Neural progenitor cell (in vitro differentiated cells): ENCODE measurements at regions not wholly inside any gene's neighbourhood (a gene's known extent, or its start where the extent isn't known, plus 50 kb on each side); places are given as distances from the start of the nearest gene placed in this dataset.

Experiments used
- DNase-seq: peaks from one replicate; pipeline ENCODE4 v3.0.0-alpha.2; 2016; ENCODE audit warnings: low spot score
- H2AFZ ChIP-seq: fragments of 200-600 bp; sonication (generic); replicated peaks from 2 replicates; pipeline ENCODE4 v1.6.1; 2016; ENCODE audit warnings: antibody characterized with exemption
- H3F3A ChIP-seq: fragments of 200-600 bp; sonication (generic); 2 replicates; pipeline ENCODE4 v1.6.1; 2016; ENCODE audit warnings: antibody characterized with exemption, low read depth
- H3K27ac ChIP-seq: fragments of 200-600 bp; sonication (generic); 2 replicates; pipeline ENCODE4 v1.5.1; 2016; ENCODE audit warnings: mild to moderate bottlenecking
- H3K27me3 ChIP-seq: fragments of 200-600 bp; sonication (generic); 2 replicates; pipeline ENCODE4 v1.6.1; 2016; ENCODE audit warnings: mild to moderate bottlenecking, moderate library complexity
- H3K36me3 ChIP-seq: fragments of 200-600 bp; sonication (generic); 2 replicates; pipeline ENCODE4 v1.5.1; 2016
- H3K4me1 ChIP-seq: fragments of 200-600 bp; sonication (generic); 2 replicates; pipeline ENCODE4 v1.6.1; 2016; ENCODE audit warnings: mixed run types
- H3K4me2 ChIP-seq: fragments of 200-600 bp; sonication (generic); 2 replicates; pipeline ENCODE4 v1.6.1; 2016
- H3K4me3 ChIP-seq: fragments of 200-600 bp; sonication (generic); 2 replicates; pipeline ENCODE4 v1.5.1; 2016
- H3K79me2 ChIP-seq: fragments of 200-600 bp; sonication (generic); 2 replicates; pipeline ENCODE4 v1.6.1; 2016; ENCODE audit warnings: low read depth
- H3K9ac ChIP-seq: fragments of 200-600 bp; sonication (generic); 2 replicates; pipeline ENCODE4 v1.6.1; 2016
- H3K9me3 ChIP-seq: fragments of 200-600 bp; sonication (generic); 2 replicates; pipeline ENCODE4 v1.5.1; 2016; ENCODE audit warnings: low read depth
- H4K20me1 ChIP-seq: fragments of 200-600 bp; sonication (generic); 2 replicates; pipeline ENCODE4 v1.6.1; 2016; ENCODE audit warnings: low read depth
- H3K27ac Mint-ChIP-seq: 3 replicates; pipeline ENCODE4 v1.8.0; 2021; ENCODE audit warnings: mixed read lengths
- H3K27me3 Mint-ChIP-seq: 2 replicates; pipeline ENCODE4 v1.8.0; 2022; ENCODE audit warnings: low read depth, mild to moderate bottlenecking, inconsistent platforms, moderate library complexity, mixed read lengths; ENCODE audit not compliant: insufficient read depth
- H3K36me3 Mint-ChIP-seq: 3 replicates; pipeline ENCODE4 v1.8.0; 2021; ENCODE audit warnings: mixed read lengths
- H3K4me1 Mint-ChIP-seq: 3 replicates; pipeline ENCODE4 v1.8.0; 2021; ENCODE audit warnings: mixed read lengths
- H3K4me3 Mint-ChIP-seq: 3 replicates; pipeline ENCODE4 v1.8.0; 2021; ENCODE audit warnings: mild to moderate bottlenecking, moderate library complexity, mixed read lengths
- H3K9me3 Mint-ChIP-seq: 3 replicates; pipeline ENCODE4 v1.8.0; 2020; ENCODE audit warnings: mixed read lengths
- CTCF ChIP-seq: fragments of 200-600 bp; sonication (generic); IDR thresholded peaks from 2 replicates; pipeline ENCODE4 v1.5.1; 2017; ENCODE audit warnings: antibody characterized with exemption, mild to moderate bottlenecking
- EZH2 ChIP-seq: fragments of 200-600 bp; sonication (generic); IDR thresholded peaks from 2 replicates; pipeline ENCODE4 v1.6.1; 2017; ENCODE audit warnings: antibody characterized with exemption, mild to moderate bottlenecking, moderate library complexity
- EZH2phosphoT487 ChIP-seq: fragments of 200-600 bp; sonication (generic); IDR thresholded peaks from 2 replicates; pipeline ENCODE4 v1.6.1; 2017; ENCODE audit warnings: antibody characterized with exemption

- no peaks in the 10 kb centered on the region for H3K27me3 Mint-ChIP-seq
- Histone ChIP-seq H2AFZ (no peak overlapping the region), H3K27me3 (no peaks in the 10 kb centered on the region), H3K9ac (no peak overlapping the region), H3K4me1 (no peaks in the 10 kb centered on the region), H3K9me3 (no peaks in the 10 kb centered on the region), H3K27ac (no peak overlapping the region), H3F3A (no peaks in the 10 kb centered on the region), H3K4me2 (no peak overlapping the region), H3K36me3 (no peaks in the 10 kb centered on the region), H3K79me2 (no peaks in the 10 kb centered on the region), H4K20me1 (no peaks in the 10 kb centered on the region), H3K4me3 (no peak overlapping the region)
- no peak overlapping the region for H3K4me3 Mint-ChIP-seq
- no peaks in the 10 kb centered on the region for H3K36me3 Mint-ChIP-seq
- TF ChIP-seq EZH2 (no peak), EZH2phosphoT487 (no peak), CTCF (no peak)
- H3K4me1 Mint-ChIP-seq: no peaks in the 10 kb centered on the region
- no peak for DNase-seq
- no peak overlapping the region for H3K27ac Mint-ChIP-seq
- H3K9me3 Mint-ChIP-seq: no peaks in the 10 kb centered on the region
These were observed 526.6 kb upstream of the IRAK1BP1 start for GRCh38 chr6:78340755-78341154.

- no peak for DNase-seq
- Mint-ChIP-seq H3K4me1 (no peaks in the 10 kb centered on the region), H3K4me3 (no peak overlapping the region), H3K27me3 (no peaks in the 10 kb centered on the region), H3K27ac (no peak overlapping the region), H3K9me3 (no peaks in the 10 kb centered on the region), H3K36me3 (no peaks in the 10 kb centered on the region)
- Histone ChIP-seq H2AFZ (no peak overlapping the region), H3K4me2 (no peak overlapping the region), H3K79me2 (no peaks in the 10 kb centered on the region), H3K27ac (no peak overlapping the region), H3K9ac (no peak overlapping the region), H4K20me1 (no peaks in the 10 kb centered on the region), H3K4me1 (no peaks in the 10 kb centered on the region), H3K36me3 (no peaks in the 10 kb centered on the region), H3F3A (no peaks in the 10 kb centered on the region), H3K9me3 (no peaks in the 10 kb centered on the region), H3K4me3 (no peak overlapping the region), H3K27me3 (no peaks in the 10 kb centered on the region)
- TF ChIP-seq EZH2phosphoT487 (no peak), EZH2 (no peak), CTCF (no peak)
These were observed 521.5 kb upstream of the IRAK1BP1 start for GRCh38 chr6:78345882-78346281.

- Histone ChIP-seq H3K4me3 (no peak overlapping the region), H3K4me2 (no peak overlapping the region), H3K9ac (no peak overlapping the region), H3K4me1 (no peaks in the 10 kb centered on the region), H4K20me1 (no peaks in the 10 kb centered on the region), H2AFZ (no peak overlapping the region), H3K27ac (no peak overlapping the region), H3K79me2 (no peaks in the 10 kb centered on the region), H3K36me3 (no peaks in the 10 kb centered on the region), H3K9me3 (no peaks in the 10 kb centered on the region), H3K27me3 (no peaks in the 10 kb centered on the region), H3F3A (no peaks in the 10 kb centered on the region)
- no peak overlapping the region for H3K27ac Mint-ChIP-seq
- no peak for DNase-seq
- no peaks in the 10 kb centered on the region for H3K4me1 Mint-ChIP-seq
- no peaks in the 10 kb centered on the region for H3K27me3 Mint-ChIP-seq
- no peaks in the 10 kb centered on the region for H3K9me3 Mint-ChIP-seq
- no peaks in the 10 kb centered on the region for H3K36me3 Mint-ChIP-seq
- no peak overlapping the region for H3K4me3 Mint-ChIP-seq
- TF ChIP-seq EZH2phosphoT487 (no peak), EZH2 (no peak), CTCF (no peak)
These were observed 520.0 kb upstream of the IRAK1BP1 start for GRCh38 chr6:78347191-78347916.
